Nephron (organoid): ENCODE measurements at regions not wholly inside any gene's neighbourhood (a gene's known extent, or its start where the extent isn't known, plus 50 kb on each side); places are given as distances from the start of the nearest gene placed in this dataset.

Experiments used
- H3K27ac Mint-ChIP-seq, 3 experiments: 2 replicates each; pipeline ENCODE4 v1.8.0; 2020; ENCODE audit warnings: mixed read lengths in 3 of 3, mild to moderate bottlenecking in 2 of 3, moderate library complexity in 1 of 3
- H3K27me3 Mint-ChIP-seq: 2 replicates; pipeline ENCODE4 v1.8.0; 2021; ENCODE audit warnings: low read depth, mild to moderate bottlenecking, moderate library complexity, mixed read lengths
- H3K36me3 Mint-ChIP-seq: 2 replicates; pipeline ENCODE4 v1.8.0; 2020; ENCODE audit warnings: low read depth, mixed read lengths
- H3K4me1 Mint-ChIP-seq: 2 replicates; pipeline ENCODE4 v1.8.0; 2020; ENCODE audit warnings: mixed read lengths
- H3K4me3 Mint-ChIP-seq, 3 experiments: 2 replicates each; pipeline ENCODE4 v1.8.0; 2020; ENCODE audit warnings: mild to moderate bottlenecking in 3 of 3, mixed read lengths in 3 of 3, moderate library complexity in 2 of 3
- H3K9me3 Mint-ChIP-seq: 2 replicates; pipeline ENCODE4 v1.8.0; 2020; ENCODE audit warnings: mixed read lengths
- CTCF ChIP-seq, 3 experiments: fragments of 200-600 bp; sonication (generic); IDR thresholded peaks; one replicate each; pipeline ENCODE4 v1.5.0; 2021; ENCODE audit warnings: antibody characterized with exemption in 3 of 3; ENCODE audit not compliant: unreplicated experiment in 3 of 3

GRCh38 chr1:4152266-4152665, 252.2 kb upstream of the C1orf174 start:
- Mint-ChIP-seq H3K4me3 (no peak overlapping the region), H3K27ac (no peak overlapping the region), H3K27me3 (peaks cover 26% of the 10 kb centered on the region), H3K36me3 (no peaks in the 10 kb centered on the region), H3K4me1 (no peaks in the 10 kb centered on the region), H3K9me3 (no peaks in the 10 kb centered on the region)
- TF ChIP-seq CTCF (IDR thresholded peaks at IDR 0.05; ENCODE audit: unreplicated experiment in 3 of 3): no peak

- Mint-ChIP-seq H3K27ac (no peak overlapping the region), H3K9me3 (no peaks in the 10 kb centered on the region), H3K27me3 (peaks cover 29% of the 10 kb centered on the region), H3K36me3 (no peaks in the 10 kb centered on the region), H3K4me1 (no peaks in the 10 kb centered on the region), H3K4me3 (no peak overlapping the region)
- TF ChIP-seq CTCF (IDR thresholded peaks at IDR 0.05; ENCODE audit: unreplicated experiment in 3 of 3): no peak
Observed at GRCh38 chr1:4153571-4153970, 253.5 kb upstream of the C1orf174 start.

GRCh38 chr1:4156241-4156973, 256.3 kb upstream of the C1orf174 start:
- TF ChIP-seq CTCF (IDR thresholded peaks at IDR 0.05; ENCODE audit: unreplicated experiment in 3 of 3): no peak
- Mint-ChIP-seq H3K27ac (peak overlapping the region; percentile 54 to 94 (median 94)), H3K27me3 (peaks cover 29% of the 10 kb centered on the region), H3K4me3 (no peak overlapping the region), H3K9me3 (no peaks in the 10 kb centered on the region), H3K36me3 (no peaks in the 10 kb centered on the region), H3K4me1 (no peaks in the 10 kb centered on the region)

- Mint-ChIP-seq H3K4me3 (no peak overlapping the region), H3K27ac (no peak overlapping the region), H3K9me3 (no peaks in the 10 kb centered on the region), H3K4me1 (no peaks in the 10 kb centered on the region), H3K36me3 (no peaks in the 10 kb centered on the region), H3K27me3 (peaks cover 51% of the 10 kb centered on the region)
- no peak for TF ChIP-seq CTCF (IDR thresholded peaks at IDR 0.05; ENCODE audit: unreplicated experiment in 3 of 3)
Observed at GRCh38 chr1:4160181-4160580, 260.1 kb upstream of the C1orf174 start.

- Mint-ChIP-seq H3K4me1 (peaks cover 9% of the 10 kb centered on the region), H3K27ac (peak overlapping the region in 1 of 3 experiments; percentile 24), H3K4me3 (no peak overlapping the region), H3K9me3 (no peaks in the 10 kb centered on the region), H3K27me3 (peaks cover 58% of the 10 kb centered on the region), H3K36me3 (no peaks in the 10 kb centered on the region)
- TF ChIP-seq CTCF (IDR thresholded peaks at IDR 0.05; ENCODE audit: unreplicated experiment in 3 of 3): no peak
Observed at GRCh38 chr1:4161366-4162006, 261.4 kb upstream of the C1orf174 start.

- Mint-ChIP-seq H3K9me3 (no peaks in the 10 kb centered on the region), H3K27me3 (peaks cover 63% of the 10 kb centered on the region), H3K4me1 (peaks cover 15% of the 10 kb centered on the region), H3K27ac (peak overlapping the region in 1 of 3 experiments; percentile 46), H3K36me3 (no peaks in the 10 kb centered on the region), H3K4me3 (no peak overlapping the region)
- no peak for TF ChIP-seq CTCF (IDR thresholded peaks at IDR 0.05; ENCODE audit: unreplicated experiment in 3 of 3)
Observed at GRCh38 chr1:4164965-4165364, 264.9 kb upstream of the C1orf174 start.
